Lower leg skin (tissue), 4 donors: ENCODE measurements at regions not wholly inside any gene's neighbourhood (a gene's known extent, or its start where the extent isn't known, plus 50 kb on each side); places are given as distances from the start of the nearest gene placed in this dataset.
A peak's percentile ranks its signal among the peaks of the same experiment; 100 is the strongest.

Experiments used
- DNase-seq, 2 donors: peaks; one replicate each; pipeline ENCODE4 v3.0.0-alpha.2; 2019; ENCODE audit warnings: low spot score in 2 of 2
- H3K4me3 ChIP-seq: fragments of 200-600 bp; sonication (generic); 2 replicates; pipeline ENCODE4 v1.5.1; 2017; ENCODE audit warnings: mild to moderate bottlenecking, low read depth; ENCODE audit not compliant: poor library complexity, severe bottlenecking
- POLR2A ChIP-seq, 2 donors: fragments of 450-650 bp; IDR thresholded peaks; one replicate each; pipeline ENCODE4 v1.6.1; 2016 to 2017; ENCODE audit warnings: antibody characterized with exemption in 2 of 2, mild to moderate bottlenecking in 1 of 2, moderate library complexity in 1 of 2
- WGBS, 2 donors: methylation state at CpG; one replicate each; pipeline ENCODE4 v1.1.5; 2018; 5-methylcytosine and 5-hydroxymethylcytosine counted together
- intact Hi-C: fragments of 100-400 bp; cut with DNase I; formaldehyde crosslinking; loops from one replicate; pipeline ENCODE4 v1.15.0; 2023; ENCODE audit warnings: low total_unique reads
- TF ChIP-seq, protein P1 (sequence below), 3 donors: fragments of 450-650 bp; IDR thresholded peaks; one replicate each; pipeline ENCODE4 v1.5.1; 2016; ENCODE audit warnings: antibody characterized with exemption in 3 of 3, mild to moderate bottlenecking in 3 of 3, moderate library complexity in 2 of 3

DNA sequence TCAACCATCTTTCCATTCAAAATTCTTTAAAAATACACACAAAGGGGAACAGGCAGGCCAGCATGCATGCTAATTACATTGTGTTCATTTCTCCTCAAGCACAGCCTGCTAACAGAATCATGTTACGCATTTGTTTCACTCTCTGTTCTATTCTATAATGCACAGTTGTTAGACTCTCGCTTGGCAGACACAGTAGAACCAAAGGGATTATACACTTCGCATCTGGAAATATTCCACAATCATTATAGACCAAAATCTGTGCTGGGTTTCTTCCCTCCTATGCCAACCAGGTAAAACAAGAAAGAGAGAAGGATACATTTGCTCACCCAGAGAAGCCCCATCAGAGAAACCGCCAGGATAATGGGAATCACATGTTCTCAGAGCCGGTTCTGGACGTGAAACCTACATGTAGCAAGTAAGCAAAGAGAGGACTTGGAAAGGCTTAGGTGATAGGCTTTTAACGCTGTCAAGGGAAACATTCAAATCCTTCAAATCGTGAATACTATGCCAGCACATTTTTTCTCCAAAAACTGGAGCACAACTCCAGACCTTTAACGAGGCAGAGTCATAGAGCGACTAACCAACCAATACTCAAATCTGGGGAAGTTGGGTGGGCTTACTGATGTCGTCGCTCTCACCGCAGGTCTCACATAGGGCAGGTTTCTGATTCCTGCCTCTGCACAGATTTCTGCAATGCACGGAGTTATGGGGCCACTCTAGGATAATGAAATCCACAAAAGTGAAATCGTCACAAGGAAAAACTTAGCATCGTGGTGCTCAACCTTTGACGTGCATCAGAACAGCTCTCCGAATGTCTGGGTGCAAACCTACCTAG lies 380.5 kb upstream of the AUTS2 start:
- WGBS, 2 donors: 66 to 68% methylated on average over 18 of the region's 18 CpGs
- DNase-seq: peak in 1 of 2 donors; percentile 54
- intact Hi-C loops: no loop called here
- TF ChIP-seq, protein P1, sequence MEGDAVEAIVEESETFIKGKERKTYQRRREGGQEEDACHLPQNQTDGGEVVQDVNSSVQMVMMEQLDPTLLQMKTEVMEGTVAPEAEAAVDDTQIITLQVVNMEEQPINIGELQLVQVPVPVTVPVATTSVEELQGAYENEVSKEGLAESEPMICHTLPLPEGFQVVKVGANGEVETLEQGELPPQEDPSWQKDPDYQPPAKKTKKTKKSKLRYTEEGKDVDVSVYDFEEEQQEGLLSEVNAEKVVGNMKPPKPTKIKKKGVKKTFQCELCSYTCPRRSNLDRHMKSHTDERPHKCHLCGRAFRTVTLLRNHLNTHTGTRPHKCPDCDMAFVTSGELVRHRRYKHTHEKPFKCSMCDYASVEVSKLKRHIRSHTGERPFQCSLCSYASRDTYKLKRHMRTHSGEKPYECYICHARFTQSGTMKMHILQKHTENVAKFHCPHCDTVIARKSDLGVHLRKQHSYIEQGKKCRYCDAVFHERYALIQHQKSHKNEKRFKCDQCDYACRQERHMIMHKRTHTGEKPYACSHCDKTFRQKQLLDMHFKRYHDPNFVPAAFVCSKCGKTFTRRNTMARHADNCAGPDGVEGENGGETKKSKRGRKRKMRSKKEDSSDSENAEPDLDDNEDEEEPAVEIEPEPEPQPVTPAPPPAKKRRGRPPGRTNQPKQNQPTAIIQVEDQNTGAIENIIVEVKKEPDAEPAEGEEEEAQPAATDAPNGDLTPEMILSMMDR (IDR thresholded peaks at IDR 0.05): no peak
- TF ChIP-seq POLR2A (IDR thresholded peaks at IDR 0.05): no peak
- no peak overlapping the region for H3K4me3 ChIP-seq

- intact Hi-C loops: no loop called here
- WGBS, 2 donors: 51 to 52% methylated on average over 4 of the region's 4 CpGs
- peak in 1 of 2 donors; percentile 62 for DNase-seq
- no peak overlapping the region for H3K4me3 ChIP-seq
- TF ChIP-seq, protein P1 (IDR thresholded peaks at IDR 0.05): no peak
- TF ChIP-seq POLR2A (IDR thresholded peaks at IDR 0.05): no peak
These were observed 379.7 kb upstream of the AUTS2 start for GRCh38 chr7:69218576-69218975.

- WGBS, 2 donors: 63 to 75% methylated on average over 2 of the region's 2 CpGs
- H3K4me3 ChIP-seq: no peak overlapping the region
- intact Hi-C loops: no loop called here
- no peak for TF ChIP-seq POLR2A (IDR thresholded peaks at IDR 0.05)
- TF ChIP-seq, protein P1 (IDR thresholded peaks at IDR 0.05): no peak
- no peak for DNase-seq
These were observed 378.9 kb upstream of the AUTS2 start for GRCh38 chr7:69219381-69219780.

DNA sequence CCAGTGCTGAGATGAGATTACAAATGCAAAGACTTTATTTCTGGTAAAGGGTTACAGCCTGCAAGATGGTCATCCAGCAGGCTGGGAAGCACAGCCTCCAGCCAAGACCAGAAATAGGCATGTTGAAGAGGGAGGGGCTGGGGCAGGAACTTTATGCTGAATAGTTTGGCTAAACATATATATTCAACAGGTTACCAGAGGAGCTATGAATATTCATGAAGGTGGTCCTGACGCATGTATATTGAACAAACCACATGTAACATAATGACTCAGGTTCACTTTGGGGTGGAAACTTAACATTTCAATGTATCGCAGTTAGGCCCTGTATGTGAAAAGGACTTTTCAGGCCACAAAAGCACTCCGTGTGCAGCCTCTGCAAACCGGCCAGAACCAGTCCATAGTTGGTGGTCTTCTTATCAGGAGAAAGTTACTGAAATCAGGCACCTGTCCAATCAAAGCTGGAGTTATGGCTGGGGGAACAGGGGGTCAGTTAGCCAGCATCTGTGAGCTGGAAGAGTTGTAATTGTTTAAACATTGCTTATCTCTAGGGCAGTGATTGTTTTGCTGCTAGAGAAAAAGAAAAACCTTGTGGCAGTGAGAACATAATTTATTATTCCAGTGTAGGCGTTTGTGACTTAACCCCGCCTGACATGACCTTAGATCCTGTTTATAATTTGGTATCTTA lies 372.9 kb upstream of the AUTS2 start:
- WGBS, 2 donors: 83 to 87% methylated on average over 6 of the region's 6 CpGs
- no peak for TF ChIP-seq POLR2A (IDR thresholded peaks at IDR 0.05)
- TF ChIP-seq, protein P1 (IDR thresholded peaks at IDR 0.05): no peak
- peak in 1 of 2 donors; percentile 29 for DNase-seq
- H3K4me3 ChIP-seq: no peak overlapping the region
- intact Hi-C loops: no loop called here

GRCh38 chr7:69228212-69228811 lies 370.0 kb upstream of the AUTS2 start:
- no peak overlapping the region for H3K4me3 ChIP-seq
- 78 to 82% methylated on average over 5 of the region's 5 CpGs for WGBS, 2 donors
- DNase-seq: peak in 1 of 2 donors; percentile 53
- intact Hi-C loops: no loop called here
- TF ChIP-seq, protein P1 (IDR thresholded peaks at IDR 0.05): no peak
- TF ChIP-seq POLR2A (IDR thresholded peaks at IDR 0.05): no peak
